ENCODE measurements at regions not wholly inside any gene's neighbourhood (a gene's known extent, or its start where the extent isn't known, plus 50 kb on each side); places are given as distances from the start of the nearest gene placed in this dataset.
"Not testable (repeated sequence)": the region's sequence is repeated elsewhere in the genome, so short reads cannot be mapped to it uniquely, and the experiment has no call there.

DNA sequence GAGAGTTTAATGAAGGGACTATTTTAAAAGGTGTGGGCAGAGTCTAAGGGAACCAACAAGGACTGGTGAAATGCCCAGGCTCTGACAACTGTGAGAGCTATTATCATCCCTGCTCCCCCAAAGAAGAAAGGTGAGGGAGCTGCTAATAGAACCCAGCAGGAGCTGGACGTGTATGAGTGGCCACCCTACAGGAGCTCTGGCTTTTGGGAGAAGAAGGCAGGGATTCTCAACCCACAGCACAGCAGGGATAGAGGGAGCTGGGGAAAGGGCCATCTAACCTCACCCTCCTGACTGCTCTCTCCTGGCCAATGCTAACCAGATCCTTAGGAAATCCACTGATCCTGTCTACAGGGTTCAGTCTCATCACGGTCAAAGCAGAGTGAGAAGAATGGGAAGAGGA lies 57.1 kb downstream of the GRIN2B start:
- DNase-seq (ENCODE audit: low read depth) = no peak

DNA sequence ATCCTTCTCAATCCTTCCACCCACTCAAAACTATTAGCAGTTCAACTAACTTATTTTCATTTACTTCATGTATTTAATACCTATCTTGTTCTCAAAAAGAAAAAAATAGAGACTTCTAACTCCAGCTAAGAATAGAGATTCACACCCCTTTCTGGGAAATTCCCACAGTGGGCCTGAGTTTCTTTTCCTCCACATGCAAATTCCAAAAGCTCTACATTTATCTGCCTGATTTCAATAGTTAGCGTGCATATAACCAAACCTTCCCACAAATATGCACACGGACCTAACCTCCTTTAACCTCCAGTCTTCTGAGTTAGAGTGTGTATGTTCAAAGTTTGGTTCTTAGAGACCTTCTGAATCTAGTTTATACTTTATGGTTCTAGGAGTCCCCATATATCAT lies 62.5 kb downstream of the GRIN2B start:
- DNase-seq (ENCODE audit: low read depth) = no peak

GRCh38 chr12:13915096-13915495 lies 66.3 kb downstream of the GRIN2B start:
- no peak for DNase-seq (ENCODE audit: low read depth)

- DNase-seq (ENCODE audit: low read depth) = no peak
Measured at GRCh38 chr12:13913371-13913770, 68.0 kb downstream of the GRIN2B start.

GRCh38 chr12:13911756-13912554 lies 69.4 kb downstream of the GRIN2B start:
- DNase-seq (ENCODE audit: low read depth) = no peak

GRCh38 chr12:13905794-13906193 lies 75.6 kb downstream of the GRIN2B start:
- DNase-seq (ENCODE audit: low read depth) = no peak

GRCh38 chr12:13900718-13901117 lies 80.7 kb downstream of the GRIN2B start:
- DNase-seq (ENCODE audit: low read depth) = no peak

DNA sequence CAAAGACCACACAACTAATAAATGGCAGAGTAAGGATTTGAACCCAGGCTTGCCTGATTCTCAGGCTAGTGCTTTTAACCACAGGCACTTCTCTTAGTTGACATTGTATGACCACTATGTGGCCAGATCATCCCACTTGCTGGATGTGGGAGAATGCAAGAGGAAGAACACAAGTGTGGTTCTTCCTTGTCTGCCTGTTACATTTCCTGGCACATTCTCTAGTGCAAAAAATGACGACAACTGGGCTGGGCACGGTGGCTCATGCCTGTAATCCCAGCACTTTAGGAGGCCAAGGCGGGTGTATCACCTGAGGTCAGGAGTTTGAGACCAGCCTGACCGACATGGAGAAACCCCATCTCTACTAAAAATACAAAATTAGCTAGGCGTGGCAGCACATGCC lies 83.0 kb downstream of the GRIN2B start:
- DNase-seq (ENCODE audit: low read depth) = not testable (repeated sequence)

- DNase-seq (ENCODE audit: low read depth) = no peak
Measured at GRCh38 chr12:13897811-13898210, 83.6 kb downstream of the GRIN2B start.

DNA sequence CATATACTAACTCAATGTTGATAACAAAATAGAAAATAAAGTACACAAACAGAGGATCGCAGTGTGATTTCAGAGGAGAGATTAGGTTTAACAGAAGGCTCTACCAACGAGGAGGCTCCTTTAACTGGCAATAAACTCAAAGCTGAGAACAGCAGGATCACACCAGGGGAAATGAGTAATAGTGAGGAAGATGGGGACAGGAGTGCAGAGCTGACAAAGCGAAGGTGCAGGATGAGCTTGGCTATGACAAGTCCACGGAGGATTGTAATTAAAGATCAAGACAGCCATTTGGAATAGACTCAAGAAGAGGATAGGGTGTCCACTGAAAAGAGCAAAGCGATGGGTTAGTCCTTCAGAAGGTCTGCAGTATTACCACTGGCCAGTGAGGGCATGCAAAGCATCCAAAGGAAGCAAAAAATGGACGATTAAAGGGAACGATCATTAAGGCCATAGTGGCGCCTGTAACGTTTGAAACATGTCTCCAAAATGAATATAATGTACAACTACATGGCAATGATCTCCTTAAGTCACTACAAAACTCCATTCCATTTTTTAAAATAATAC lies 85.3 kb downstream of the GRIN2B start:
- no peak for DNase-seq (ENCODE audit: low read depth)

DNA sequence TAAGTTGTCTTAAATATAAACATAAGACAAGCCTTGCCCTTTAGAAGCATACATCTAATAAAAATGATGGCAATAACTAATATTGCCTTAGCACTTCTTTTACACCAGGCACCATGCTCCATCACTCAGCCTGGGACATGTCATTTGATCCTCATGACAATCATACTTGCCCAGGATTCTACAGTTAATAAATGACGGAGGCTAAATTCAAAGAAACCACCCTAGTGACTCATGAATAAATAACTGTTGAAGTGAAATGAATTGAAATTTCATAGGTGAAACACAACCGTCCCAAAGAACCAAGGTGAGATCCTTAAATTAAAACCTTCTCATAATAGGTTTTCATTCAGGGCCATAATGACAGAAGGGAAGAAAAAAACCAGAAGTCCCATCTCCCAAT lies 89.5 kb downstream of the GRIN2B start:
- DNase-seq (ENCODE audit: low read depth) = no peak

DNA sequence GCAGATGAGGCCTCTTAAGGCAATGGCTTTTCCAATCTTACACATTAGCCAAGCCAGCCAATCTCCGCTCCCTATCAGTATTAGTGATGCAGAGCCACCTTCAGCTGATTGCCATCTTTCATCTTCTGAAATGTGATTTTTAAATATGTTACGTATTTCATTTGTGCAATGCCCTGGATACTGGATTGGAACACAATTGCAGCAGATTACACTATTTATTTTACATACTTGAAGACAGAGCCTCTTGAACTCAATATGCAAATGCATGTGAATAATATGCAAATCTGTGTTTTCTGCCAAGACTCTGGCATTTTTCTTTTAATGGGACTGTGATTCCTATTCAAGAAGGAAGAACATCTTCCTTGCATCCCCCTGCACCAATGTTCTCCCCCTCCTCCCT lies 90.5 kb downstream of the GRIN2B start:
- DNase-seq (ENCODE audit: low read depth) = no peak

- DNase-seq (ENCODE audit: low read depth) = no peak
Measured at GRCh38 chr12:13887779-13888388, 93.5 kb downstream of the GRIN2B start.

DNA sequence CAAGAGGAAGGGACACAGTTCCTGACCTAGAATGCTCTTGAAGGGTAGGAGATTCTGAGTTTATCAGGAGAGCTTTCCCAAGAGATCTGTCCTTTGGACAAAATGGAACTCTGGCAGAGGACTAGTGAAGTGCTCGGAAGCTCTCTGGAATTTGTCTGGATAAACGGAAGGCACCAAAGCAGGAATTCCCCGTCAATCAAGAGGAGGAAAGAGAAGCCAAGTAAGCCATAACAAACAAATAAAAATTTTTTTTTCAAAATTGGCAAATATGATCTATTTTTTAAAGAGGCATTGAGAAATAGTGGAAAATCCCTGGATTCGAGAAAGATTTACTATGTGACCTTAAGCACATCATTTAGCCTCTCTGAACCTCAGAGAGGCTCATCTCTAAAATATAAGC lies 99.2 kb downstream of the GRIN2B start:
- no peak for DNase-seq (ENCODE audit: low read depth)

DNA sequence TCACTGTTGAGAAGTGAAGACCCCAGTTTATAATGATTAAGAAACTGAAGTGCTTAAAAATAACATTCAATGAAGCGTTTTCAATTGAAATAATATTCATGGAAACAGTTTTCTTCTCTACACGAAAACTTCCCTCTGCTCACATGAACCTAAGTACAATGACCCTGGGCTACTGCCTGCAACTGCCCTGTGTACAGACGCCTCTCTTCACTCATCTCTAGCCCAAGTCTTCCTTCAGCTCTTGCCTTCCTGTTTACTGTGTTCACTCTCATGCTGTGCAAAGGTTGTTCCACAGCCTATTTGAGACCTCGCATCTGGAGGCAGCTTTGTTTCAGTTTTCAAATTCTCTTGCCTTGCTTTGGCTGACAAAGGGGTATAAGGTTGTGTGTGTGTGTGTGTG lies 100.8 kb downstream of the GRIN2B start:
- DNase-seq (ENCODE audit: low read depth) = no peak

GRCh38 chr12:13875744-13876143 lies 105.7 kb downstream of the GRIN2B start:
- DNase-seq (ENCODE audit: low read depth) = no peak

- no peak for DNase-seq (ENCODE audit: low read depth)
Measured at GRCh38 chr12:13870255-13870654, 111.1 kb downstream of the GRIN2B start.

DNA sequence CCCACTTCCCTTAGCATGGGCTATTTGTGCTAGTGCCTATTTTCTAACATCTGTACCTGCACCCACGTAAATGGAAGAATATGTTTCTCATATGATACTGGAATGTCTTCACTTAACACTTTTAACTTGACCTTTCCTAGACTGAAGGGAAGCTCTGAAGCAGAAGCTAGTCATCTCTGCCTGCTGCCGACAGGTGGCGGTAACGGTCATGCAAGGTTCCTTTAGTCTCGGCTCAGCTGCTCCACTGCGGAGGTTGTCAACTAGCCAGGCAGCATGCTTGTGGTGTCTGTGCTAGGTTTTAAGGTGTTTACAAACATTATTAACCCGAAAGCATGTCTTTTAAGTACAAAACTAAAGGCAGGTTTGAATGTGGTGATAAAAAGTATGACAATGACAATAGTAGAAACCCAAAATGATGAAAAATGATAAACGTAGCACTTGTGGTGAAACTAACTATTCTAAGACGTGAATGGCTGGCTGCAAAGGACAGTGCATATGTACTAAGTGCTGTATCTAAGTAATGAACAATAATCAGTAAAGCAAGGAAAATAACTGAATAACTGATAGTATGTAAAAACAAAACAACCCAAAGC lies 117.2 kb downstream of the GRIN2B start:
- peak; percentile 8 for DNase-seq (ENCODE audit: low read depth)

DNA sequence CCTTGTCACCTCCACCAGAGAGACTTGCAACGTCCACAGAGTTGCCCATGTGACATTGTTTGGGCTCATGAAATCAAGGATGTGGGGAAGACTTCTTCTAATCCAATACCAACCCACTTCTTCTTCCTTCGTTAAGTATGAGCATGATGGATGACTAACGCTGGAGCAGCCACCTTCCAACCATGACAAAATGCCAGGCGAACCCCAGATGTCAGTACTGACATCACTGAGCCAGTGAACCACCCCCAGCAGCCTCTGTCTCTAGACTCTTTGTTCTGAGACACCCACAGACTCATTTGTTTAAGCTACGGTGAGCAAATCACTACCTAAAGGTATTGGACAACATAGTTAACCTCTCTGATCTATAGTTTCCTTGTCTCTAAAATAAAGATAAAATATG lies 123.7 kb downstream of the GRIN2B start:
- no peak for DNase-seq (ENCODE audit: low read depth)

DNA sequence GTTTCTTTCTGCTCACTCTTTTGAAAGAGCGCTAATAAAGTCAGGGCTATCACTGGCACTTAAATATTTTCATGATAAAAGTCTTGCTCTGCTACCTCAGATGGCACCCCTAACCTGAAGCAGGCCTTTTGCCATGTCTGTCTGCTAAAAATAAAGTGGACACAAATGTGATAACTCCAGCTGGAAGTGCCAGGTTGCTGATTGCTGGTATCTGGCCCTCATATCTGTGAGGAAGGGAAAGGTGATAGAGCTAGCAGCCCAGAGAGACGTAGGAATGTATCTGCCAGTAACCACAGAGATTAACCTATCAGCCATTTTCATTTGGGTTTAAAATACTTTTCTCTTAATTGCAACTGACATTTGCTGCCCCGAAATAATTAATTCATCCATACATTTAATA lies 127.9 kb downstream of the GRIN2B start:
- no peak for DNase-seq (ENCODE audit: low read depth)

DNA sequence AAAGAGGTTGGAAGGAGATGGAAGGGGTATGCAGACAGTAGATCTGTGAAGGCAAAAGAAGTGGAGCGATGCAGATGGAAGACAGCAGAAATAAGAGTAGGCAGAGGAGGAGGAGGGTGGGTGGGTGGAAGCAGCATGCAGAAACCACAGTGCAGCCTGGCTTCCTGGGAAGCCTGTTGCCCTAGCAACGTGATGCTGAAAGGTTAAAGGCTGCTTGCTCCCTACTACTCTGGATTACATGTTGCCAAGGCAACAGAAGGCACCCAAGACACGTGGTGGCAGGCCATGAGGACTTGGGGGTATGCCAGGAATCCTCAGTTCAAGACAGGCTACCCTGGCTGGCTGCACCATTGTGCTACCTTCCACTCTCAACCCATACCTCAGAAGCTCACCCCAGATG lies 129.6 kb downstream of the GRIN2B start:
- no peak for DNase-seq (ENCODE audit: low read depth)

DNA sequence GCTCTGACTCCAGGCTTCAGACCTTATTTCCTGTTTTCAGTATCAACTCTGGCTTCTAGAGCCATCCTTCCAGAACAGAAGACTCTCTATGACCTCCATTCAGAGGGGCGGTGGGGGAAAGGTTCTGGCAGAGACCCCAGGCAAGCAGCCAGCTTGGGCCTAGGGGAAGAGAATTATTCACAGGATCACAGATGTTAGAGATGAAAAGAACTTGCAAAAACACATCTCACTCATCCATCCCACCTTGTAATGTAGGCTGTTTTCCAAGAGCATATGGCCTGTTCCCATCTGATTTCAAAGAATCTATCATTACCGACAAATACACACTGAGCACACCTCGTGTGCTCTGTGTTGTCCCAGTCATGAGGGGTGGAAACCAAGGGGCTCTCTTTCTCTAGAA lies 131.9 kb downstream of the GRIN2B start:
- no peak for DNase-seq (ENCODE audit: low read depth)

GRCh38 chr12:13843841-13844240 lies 137.6 kb downstream of the GRIN2B start:
- no peak for DNase-seq (ENCODE audit: low read depth)
